ENCODE measurements at regions not wholly inside any gene's neighbourhood (a gene's known extent, or its start where the extent isn't known, plus 50 kb on each side); places are given as distances from the start of the nearest gene placed in this dataset.

DNA sequence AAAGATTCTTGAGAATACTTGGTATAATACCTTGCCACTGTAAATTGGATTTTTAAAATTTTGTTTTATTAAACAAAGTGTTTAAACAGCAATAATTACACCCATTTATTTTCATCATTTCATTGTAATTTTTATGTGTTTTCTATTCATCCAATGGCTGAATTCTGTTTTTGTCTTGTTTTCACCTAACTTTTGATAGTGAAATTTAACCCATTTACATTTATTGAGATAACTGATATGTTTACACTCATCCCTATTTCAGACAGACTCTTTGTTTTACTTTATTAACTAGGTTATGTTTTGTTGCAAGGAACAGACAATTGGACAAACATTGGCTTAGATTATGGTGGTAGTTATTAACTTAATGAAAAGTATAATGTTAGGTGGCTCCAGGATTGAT is 113.1 kb upstream of the REG3A start:
- Histone ChIP-seq H3K36me3 (ENCODE audit: control insufficient read depth in 2 of 3, insufficient read depth in 3 of 3, low read length in 3 of 3) (no peaks in the 10 kb centered on the region), H3K27me3 (ENCODE audit: control insufficient read depth, insufficient read depth, low read length) (no peaks in the 10 kb centered on the region), H3K4me3 (ENCODE audit: low read length in 3 of 3) (no peak overlapping the region), H3K4me1 (ENCODE audit: control insufficient read depth in 2 of 3, insufficient read depth in 2 of 3, low read depth in 1 of 3, low read length in 3 of 3) (no peaks in the 10 kb centered on the region), H3K9me3 (ENCODE audit: control insufficient read depth in 2 of 3, insufficient read depth in 1 of 3, low read length in 3 of 3) (no peaks in the 10 kb centered on the region), H3K27ac (ENCODE audit: low read depth in 2 of 2, low read length in 2 of 2) (no peak overlapping the region), H3K9ac (ENCODE audit: low read length in 3 of 3) (no peak overlapping the region)
- DNase-seq, result no peak
- FAIRE-seq, result no peak
- TF ChIP-seq CTCF (IDR thresholded peaks at IDR 0.05; ENCODE audit: borderline replicate concordance, extremely low read depth, insufficient read depth), result no peak
- intact Hi-C loops (cut with DNase I), result no loop called here

GRCh38 chr2:79271456-79271855 is 111.9 kb upstream of the REG3A start:
- Histone ChIP-seq H3K36me3 (ENCODE audit: control insufficient read depth in 2 of 3, insufficient read depth in 3 of 3, low read length in 3 of 3) (no peaks in the 10 kb centered on the region), H3K27ac (ENCODE audit: low read depth in 2 of 2, low read length in 2 of 2) (no peak overlapping the region), H3K4me1 (ENCODE audit: control insufficient read depth in 2 of 3, insufficient read depth in 2 of 3, low read depth in 1 of 3, low read length in 3 of 3) (no peaks in the 10 kb centered on the region), H3K9me3 (ENCODE audit: control insufficient read depth in 2 of 3, insufficient read depth in 1 of 3, low read length in 3 of 3) (no peaks in the 10 kb centered on the region), H3K4me3 (ENCODE audit: low read length in 3 of 3) (no peak overlapping the region), H3K9ac (ENCODE audit: low read length in 3 of 3) (no peak overlapping the region), H3K27me3 (ENCODE audit: control insufficient read depth, insufficient read depth, low read length) (no peaks in the 10 kb centered on the region)
- FAIRE-seq, result no peak
- no peak for DNase-seq
- intact Hi-C loops (cut with DNase I), result no loop called here
- no peak for TF ChIP-seq CTCF (IDR thresholded peaks at IDR 0.05; ENCODE audit: borderline replicate concordance, extremely low read depth, insufficient read depth)

- H3K27me3 ChIP-seq (ENCODE audit: control insufficient read depth, insufficient read depth, low read length), result no peaks in the 10 kb centered on the region
These were observed 101.3 kb upstream of the REG3A start for GRCh38 chr2:79260848-79261247.

More at GRCh38 chr2:79260848-79261247, 101.3 kb upstream of the REG3A start:
- Histone ChIP-seq H3K4me1 (ENCODE audit: control insufficient read depth in 2 of 3, insufficient read depth in 2 of 3, low read depth in 1 of 3, low read length in 3 of 3) (no peaks in the 10 kb centered on the region), H3K9ac (ENCODE audit: low read length in 3 of 3) (no peak overlapping the region), H3K36me3 (ENCODE audit: control insufficient read depth in 2 of 3, insufficient read depth in 3 of 3, low read length in 3 of 3) (no peaks in the 10 kb centered on the region), H3K9me3 (ENCODE audit: control insufficient read depth in 2 of 3, insufficient read depth in 1 of 3, low read length in 3 of 3) (no peaks in the 10 kb centered on the region), H3K4me3 (ENCODE audit: low read length in 3 of 3) (no peak overlapping the region), H3K27ac (ENCODE audit: low read depth in 2 of 2, low read length in 2 of 2) (no peak overlapping the region)
- TF ChIP-seq CTCF (IDR thresholded peaks at IDR 0.05; ENCODE audit: borderline replicate concordance, extremely low read depth, insufficient read depth), result no peak
- intact Hi-C loops (cut with DNase I), result no loop called here
- FAIRE-seq (no peak), DNase-seq (no peak)

All from kidney (tissue), 13 donors.